ENCODE measurements at regions not wholly inside any gene's neighbourhood (a gene's known extent, or its start where the extent isn't known, plus 50 kb on each side); places are given as distances from the start of the nearest gene placed in this dataset.

DNA sequence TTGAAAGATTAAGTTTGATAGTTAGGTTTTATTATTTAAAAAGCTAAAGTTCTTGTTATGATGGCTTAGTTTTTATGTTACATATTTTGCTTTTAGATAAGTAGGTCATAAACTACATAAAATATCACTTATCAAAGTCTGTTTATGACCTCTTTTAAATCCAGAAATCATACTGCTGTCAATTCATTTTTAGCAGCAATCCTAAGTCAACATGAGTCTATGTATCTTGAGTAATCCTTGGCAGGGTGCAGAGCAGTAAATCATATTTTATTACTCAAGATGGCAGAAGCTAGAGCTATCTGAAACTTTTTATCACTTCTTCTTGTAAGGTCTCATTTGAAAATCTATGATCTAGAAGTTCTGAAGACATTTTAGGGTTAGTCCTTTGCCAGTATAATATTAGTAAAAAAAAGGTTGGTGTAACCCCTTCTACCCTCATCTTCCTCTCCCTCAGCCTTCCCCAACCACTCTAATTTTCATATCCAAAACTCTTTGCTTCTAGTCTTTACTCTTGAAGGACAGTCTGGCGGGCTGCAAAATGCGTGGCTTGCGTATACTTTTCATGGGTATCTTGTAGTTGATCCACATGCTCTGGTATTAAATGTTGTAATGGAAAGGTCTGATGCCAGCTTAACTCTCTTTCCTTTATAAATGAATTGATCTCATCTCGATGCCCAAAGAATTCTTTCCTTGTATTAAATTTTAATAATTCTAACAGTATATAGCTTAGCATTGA lies 134.0 kb upstream of the THRB start:
- ChIA-PET CTCF (ENCODE audit: partially characterized antibody) (interaction anchor here (0.7 to 1.3 kb wide), 2 partner anchors 11 to 612 kb away, joined by 4 to 7 read pairs; no protein-coding TSS in a partner anchor), POLR2A (ENCODE audit: partially characterized antibody) (no interaction called here)
- H3K56ac ChIP-seq (replicated peaks; ENCODE audit: insufficient read length, low read depth, low read length) = no peak overlapping the region
- no peak for TF ChIP-seq POLR2AphosphoS5 (IDR thresholded peaks at IDR 0.05; ENCODE audit: low read depth, low read length)
- TF ChIP-seq, protein P1, sequence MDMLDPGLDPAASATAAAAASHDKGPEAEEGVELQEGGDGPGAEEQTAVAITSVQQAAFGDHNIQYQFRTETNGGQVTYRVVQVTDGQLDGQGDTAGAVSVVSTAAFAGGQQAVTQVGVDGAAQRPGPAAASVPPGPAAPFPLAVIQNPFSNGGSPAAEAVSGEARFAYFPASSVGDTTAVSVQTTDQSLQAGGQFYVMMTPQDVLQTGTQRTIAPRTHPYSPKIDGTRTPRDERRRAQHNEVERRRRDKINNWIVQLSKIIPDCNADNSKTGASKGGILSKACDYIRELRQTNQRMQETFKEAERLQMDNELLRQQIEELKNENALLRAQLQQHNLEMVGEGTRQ (IDR thresholded peaks at IDR 0.05; ENCODE audit: low read length) = no peak
- H2AK5ac ChIP-seq (ENCODE audit: low read depth, low read length) = no peak overlapping the region
- peaks cover 0 to 11% of the 10 kb centered on the region in 2 experiments; a peak in 2 of 4 replicates for H3K9me3 ChIP-seq (ENCODE audit: insufficient read depth in 2 of 2, low read depth in 1 of 2, low read length in 1 of 2)
- H2BK15ac ChIP-seq (ENCODE audit: low read length) = no peak overlapping the region
- no peaks in the 10 kb centered on the region for H3K27me3 ChIP-seq (replicated peaks in 1 of 4; ENCODE audit: control insufficient read depth in 3 of 4, extremely low read depth in 1 of 4, insufficient read depth in 3 of 4, low read length in 3 of 4)
- no peak overlapping the region for H4K5ac ChIP-seq (ENCODE audit: insufficient read length, low read depth, low read length)
- H4K8ac ChIP-seq (ENCODE audit: extremely low read depth, insufficient read depth, low read length) = no peak overlapping the region
- WGBS, 2 experiments (ENCODE audit: extremely low coverage in 1 of 2, insufficient coverage in 1 of 2, insufficient read length in 1 of 2, insufficient replicate concordance in 2 of 2, low coverage in 1 of 2, low lambda C conversion rate in 2 of 2, missing lambda C conversion rate in 1 of 2) = 97% methylated on average over 4 of the region's 4 CpGs; no CpG with 5 or more reads in 1 of the 2 experiments
- H3K27ac ChIP-seq (ENCODE audit: low read depth, low read length) = no peak overlapping the region
- no peak overlapping the region for H3K4me3 ChIP-seq (ENCODE audit: extremely low read depth in 1 of 4, insufficient read depth in 2 of 4, low read depth in 3 of 4, low read length in 4 of 4)
- H3K14ac ChIP-seq (ENCODE audit: insufficient read length) = no peak overlapping the region
- DNase-seq (ENCODE audit: low read depth in 1 of 2, low spot score in 2 of 2) (no peak), FAIRE-seq (no peak)
- no peak overlapping the region for H3K18ac ChIP-seq (ENCODE audit: extremely low read depth, low read length)
- H2BK20ac ChIP-seq (ENCODE audit: low read length) = no peak overlapping the region
- H4K91ac ChIP-seq (replicated peaks; ENCODE audit: insufficient read length, low read length) = no peak overlapping the region
- no peak overlapping the region for H2BK5ac ChIP-seq (ENCODE audit: low read depth, low read length)
- no peaks in the 10 kb centered on the region; a peak in 1 of 8 replicates for H3K36me3 ChIP-seq (ENCODE audit: control insufficient read depth in 2 of 4, insufficient read depth in 4 of 4, low read length in 3 of 4)
- H2AFZ ChIP-seq (ENCODE audit: low read length) = no peak overlapping the region
- no peak overlapping the region for H3K4me2 ChIP-seq (ENCODE audit: insufficient read depth in 1 of 2, low read depth in 2 of 2, low read length in 2 of 2)
- H2BK120ac ChIP-seq (replicated peaks; ENCODE audit: low read depth, low read length) = no peak overlapping the region
- no peaks in the 10 kb centered on the region for H3K4me1 ChIP-seq (replicated peaks in 1 of 4; ENCODE audit: control insufficient read depth in 3 of 4, insufficient read depth in 4 of 4, low read length in 3 of 4)
- H3K23ac ChIP-seq (ENCODE audit: insufficient read length) = no peak overlapping the region
- no peak overlapping the region for H2BK12ac ChIP-seq (ENCODE audit: low read depth, low read length)
- H3K23me2 ChIP-seq (ENCODE audit: low read depth, low read length) = no peaks in the 10 kb centered on the region; the same call in 1 of the 2 replicates
- no peaks in the 10 kb centered on the region for H4K20me1 ChIP-seq (replicated peaks in 1 of 2; ENCODE audit: control insufficient read depth in 1 of 2, insufficient read depth in 2 of 2, low read length in 2 of 2)
- no peak overlapping the region for H3K9ac ChIP-seq (replicated peaks in 1 of 4; ENCODE audit: extremely low read depth in 1 of 4, low read depth in 3 of 4, low read length in 3 of 4)
- no peaks in the 10 kb centered on the region for H3K79me2 ChIP-seq (ENCODE audit: control insufficient read depth in 1 of 2, insufficient read depth in 2 of 2, low read length in 2 of 2)
- H3K79me1 ChIP-seq (ENCODE audit: low read depth, low read length) = no peaks in the 10 kb centered on the region
- no peak overlapping the region for H3K4ac ChIP-seq (replicated peaks; ENCODE audit: insufficient read length, low read depth, low read length)

All from H1 (cell line).